Karpas-422 (cell line): ENCODE measurements at regions not wholly inside any gene's neighbourhood (a gene's known extent, or its start where the extent isn't known, plus 50 kb on each side); places are given as distances from the start of the nearest gene placed in this dataset.

Experiments
- DNase-seq: peaks from one replicate; pipeline ENCODE4 v3.0.0-alpha.2; 2015
- H2AFZ ChIP-seq: fragments of 200-600 bp; sonication (generic); 2 replicates; pipeline ENCODE4 v1.6.1; 2014; ENCODE audit warnings: antibody characterized with exemption, low read length, mixed read lengths
- H3K27ac ChIP-seq: fragments of 200-600 bp; sonication (generic); 2 replicates; pipeline ENCODE4 v1.5.1; 2014; ENCODE audit warnings: mild to moderate bottlenecking, low read length, moderate library complexity
- H3K27me3 ChIP-seq: fragments of 200-600 bp; sonication (generic); 2 replicates; pipeline ENCODE4 v1.6.1; 2014; ENCODE audit warnings: low read length, mixed read lengths
- H3K36me3 ChIP-seq: fragments of 200-600 bp; sonication (generic); 2 replicates; pipeline ENCODE4 v1.6.1; 2014; ENCODE audit warnings: low read length, mixed read lengths; ENCODE audit not compliant: insufficient read depth
- H3K4me1 ChIP-seq: fragments of 200-600 bp; sonication (generic); 2 replicates; pipeline ENCODE4 v1.6.1; 2014; ENCODE audit warnings: mild to moderate bottlenecking, low read length, mixed read lengths
- H3K4me2 ChIP-seq: fragments of 200-600 bp; sonication (generic); 2 replicates; pipeline ENCODE4 v1.6.1; 2014; ENCODE audit warnings: low read length, low read depth, mild to moderate bottlenecking; ENCODE audit not compliant: poor library complexity, severe bottlenecking
- H3K4me3 ChIP-seq: fragments of 200-600 bp; sonication (generic); 2 replicates; pipeline ENCODE4 v1.5.1; 2014; ENCODE audit warnings: mild to moderate bottlenecking, antibody characterized with exemption, low read length, mixed read lengths
- H3K79me2 ChIP-seq: fragments of 200-600 bp; sonication (generic); 2 replicates; pipeline ENCODE4 v1.6.1; 2014; ENCODE audit warnings: mild to moderate bottlenecking, low read length, mixed read lengths
- H3K9ac ChIP-seq: fragments of 200-600 bp; sonication (generic); 2 replicates; pipeline ENCODE4 v1.6.0; 2014; ENCODE audit warnings: low read length
- H3K9me2 ChIP-seq: fragments of 200-600 bp; sonication (generic), shearing (Covaris generic); replicated peaks from 2 replicates; pipeline ENCODE4 v1.6.0; 2014; ENCODE audit warnings: mild to moderate bottlenecking, low read length, moderate library complexity; ENCODE audit not compliant: insufficient read depth
- H3K9me3 ChIP-seq: fragments of 300-700, 200-600 bp; sonication (generic); 2 replicates; pipeline ENCODE4 v1.6.1; 2014; ENCODE audit warnings: low read length, mixed read lengths
- H4K20me1 ChIP-seq: fragments of 200-600 bp; sonication (generic); 2 replicates; pipeline ENCODE4 v1.6.1; 2014; ENCODE audit warnings: mild to moderate bottlenecking, antibody characterized with exemption, low read length, low read depth; ENCODE audit not compliant: insufficient read depth

GRCh38 chr6:170209354-170210025 is 81.4 kb downstream of the DLL1 start:
- H2AFZ ChIP-seq = no peak overlapping the region
- H3K9ac ChIP-seq = no peak overlapping the region
- no peak overlapping the region for H3K4me2 ChIP-seq
- no peaks in the 10 kb centered on the region for H3K9me3 ChIP-seq
- no peak overlapping the region for H3K27ac ChIP-seq
- no peaks in the 10 kb centered on the region for H3K27me3 ChIP-seq
- H4K20me1 ChIP-seq = no peaks in the 10 kb centered on the region
- DNase-seq = no peak
- no peaks in the 10 kb centered on the region for H3K9me2 ChIP-seq
- no peak overlapping the region for H3K4me3 ChIP-seq
- H3K36me3 ChIP-seq = no peaks in the 10 kb centered on the region
- no peaks in the 10 kb centered on the region for H3K4me1 ChIP-seq
- no peaks in the 10 kb centered on the region for H3K79me2 ChIP-seq

- no peak overlapping the region for H3K4me3 ChIP-seq
- H3K4me2 ChIP-seq = no peak overlapping the region
- no peaks in the 10 kb centered on the region for H3K27me3 ChIP-seq
- H3K36me3 ChIP-seq = no peaks in the 10 kb centered on the region
- no peaks in the 10 kb centered on the region for H4K20me1 ChIP-seq
- no peaks in the 10 kb centered on the region for H3K9me3 ChIP-seq
- H3K4me1 ChIP-seq = no peaks in the 10 kb centered on the region
- DNase-seq = no peak
- no peak overlapping the region for H3K9ac ChIP-seq
- no peak overlapping the region for H3K27ac ChIP-seq
- H3K79me2 ChIP-seq = no peaks in the 10 kb centered on the region
- H3K9me2 ChIP-seq = no peaks in the 10 kb centered on the region
- no peak overlapping the region for H2AFZ ChIP-seq
Observed at GRCh38 chr6:170208651-170209353, 82.1 kb downstream of the DLL1 start.

GRCh38 chr6:170208182-170208601 is 82.7 kb downstream of the DLL1 start:
- H3K79me2 ChIP-seq = no peaks in the 10 kb centered on the region
- H3K4me1 ChIP-seq = no peaks in the 10 kb centered on the region
- DNase-seq = no peak
- H3K9me3 ChIP-seq = no peaks in the 10 kb centered on the region
- H3K36me3 ChIP-seq = no peaks in the 10 kb centered on the region
- H3K4me2 ChIP-seq = no peak overlapping the region
- H3K27ac ChIP-seq = no peak overlapping the region
- H3K9me2 ChIP-seq = no peaks in the 10 kb centered on the region
- H3K9ac ChIP-seq = no peak overlapping the region
- no peak overlapping the region for H3K4me3 ChIP-seq
- no peaks in the 10 kb centered on the region for H3K27me3 ChIP-seq
- no peak overlapping the region for H2AFZ ChIP-seq
- no peaks in the 10 kb centered on the region for H4K20me1 ChIP-seq

DNA sequence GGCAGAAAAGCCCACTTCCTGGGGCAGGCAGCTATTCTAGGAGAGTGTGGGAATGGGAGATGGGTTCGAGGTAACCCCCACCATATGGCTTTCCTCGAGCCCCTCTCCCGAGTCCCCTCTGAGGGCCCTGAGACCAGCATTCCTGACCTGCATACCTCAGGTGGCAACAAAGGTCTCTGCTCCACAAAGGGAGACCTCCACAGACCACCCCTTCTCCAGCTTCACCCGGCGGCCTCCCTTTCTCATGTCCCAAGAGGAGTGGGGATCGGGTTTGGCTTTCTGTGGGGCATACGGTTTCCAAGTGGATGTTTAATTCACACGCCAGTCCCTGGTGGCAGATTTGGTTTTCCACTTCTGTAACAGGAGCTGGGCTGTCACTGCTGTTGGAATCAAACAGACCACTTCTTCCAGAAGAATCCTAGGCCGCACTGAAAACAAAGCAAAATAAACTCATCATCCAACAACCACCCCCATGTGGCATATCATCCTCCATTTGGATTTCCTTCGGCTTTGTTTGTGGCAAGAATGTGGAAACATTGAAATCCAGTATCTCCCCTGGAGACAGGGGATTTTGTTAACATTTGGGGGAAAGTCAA is 83.2 kb downstream of the DLL1 start:
- H3K36me3 ChIP-seq = no peaks in the 10 kb centered on the region
- H3K4me1 ChIP-seq = no peaks in the 10 kb centered on the region
- no peak for DNase-seq
- no peak overlapping the region for H3K9ac ChIP-seq
- no peaks in the 10 kb centered on the region for H4K20me1 ChIP-seq
- H3K4me3 ChIP-seq = no peak overlapping the region
- H2AFZ ChIP-seq = no peak overlapping the region
- H3K27me3 ChIP-seq = no peaks in the 10 kb centered on the region
- H3K79me2 ChIP-seq = no peaks in the 10 kb centered on the region
- H3K4me2 ChIP-seq = no peak overlapping the region
- H3K27ac ChIP-seq = no peak overlapping the region
- H3K9me3 ChIP-seq = no peaks in the 10 kb centered on the region
- H3K9me2 ChIP-seq = no peaks in the 10 kb centered on the region

GRCh38 chr6:170206851-170207431 is 83.9 kb downstream of the DLL1 start:
- no peak overlapping the region for H2AFZ ChIP-seq
- H3K27ac ChIP-seq = no peak overlapping the region

DNA sequence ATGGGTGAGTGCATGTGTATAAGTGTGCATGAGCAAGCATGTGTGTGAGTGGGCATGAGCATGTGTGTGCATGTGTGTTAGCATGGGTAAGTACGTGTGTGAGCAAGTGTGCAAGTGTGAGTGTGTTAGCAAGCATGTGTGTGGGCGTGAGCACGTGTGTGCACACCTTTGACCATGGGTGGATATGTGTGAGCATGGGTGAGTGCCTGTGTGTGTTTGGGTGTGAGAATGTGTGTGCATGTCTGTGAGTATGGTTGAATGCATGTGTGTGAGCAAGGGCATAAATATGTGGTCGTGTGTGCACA is 84.6 kb downstream of the DLL1 start:
- no peak overlapping the region for H3K27ac ChIP-seq
- no peak overlapping the region for H3K9ac ChIP-seq
- H3K4me2 ChIP-seq = no peak overlapping the region
- DNase-seq = no peak
- no peaks in the 10 kb centered on the region for H4K20me1 ChIP-seq
- no peak overlapping the region for H2AFZ ChIP-seq
- no peaks in the 10 kb centered on the region for H3K9me2 ChIP-seq
- H3K36me3 ChIP-seq = no peaks in the 10 kb centered on the region
- no peaks in the 10 kb centered on the region for H3K4me1 ChIP-seq
- no peaks in the 10 kb centered on the region for H3K79me2 ChIP-seq
- H3K9me3 ChIP-seq = no peaks in the 10 kb centered on the region
- no peak overlapping the region for H3K4me3 ChIP-seq
- H3K27me3 ChIP-seq = no peaks in the 10 kb centered on the region

More at GRCh38 chr6:170206851-170207431, 83.9 kb downstream of the DLL1 start:
- Histone ChIP-seq H3K9me2 (no peaks in the 10 kb centered on the region), H4K20me1 (no peaks in the 10 kb centered on the region), H3K9me3 (no peaks in the 10 kb centered on the region), H3K4me1 (no peaks in the 10 kb centered on the region), H3K9ac (no peak overlapping the region), H3K4me2 (no peak overlapping the region), H3K4me3 (no peak overlapping the region), H3K27me3 (no peaks in the 10 kb centered on the region), H3K36me3 (no peaks in the 10 kb centered on the region), H3K79me2 (no peaks in the 10 kb centered on the region)
- no peak for DNase-seq

- Histone ChIP-seq H3K4me1 (no peaks in the 10 kb centered on the region), H3K79me2 (no peaks in the 10 kb centered on the region), H3K4me2 (no peak overlapping the region), H2AFZ (no peak overlapping the region), H3K9ac (no peak overlapping the region), H3K9me3 (no peaks in the 10 kb centered on the region), H4K20me1 (no peaks in the 10 kb centered on the region), H3K9me2 (no peaks in the 10 kb centered on the region), H3K36me3 (no peaks in the 10 kb centered on the region), H3K27me3 (no peaks in the 10 kb centered on the region), H3K4me3 (no peak overlapping the region), H3K27ac (no peak overlapping the region)
- DNase-seq = no peak
Observed at GRCh38 chr6:170205534-170206316, 85.2 kb downstream of the DLL1 start.

DNA sequence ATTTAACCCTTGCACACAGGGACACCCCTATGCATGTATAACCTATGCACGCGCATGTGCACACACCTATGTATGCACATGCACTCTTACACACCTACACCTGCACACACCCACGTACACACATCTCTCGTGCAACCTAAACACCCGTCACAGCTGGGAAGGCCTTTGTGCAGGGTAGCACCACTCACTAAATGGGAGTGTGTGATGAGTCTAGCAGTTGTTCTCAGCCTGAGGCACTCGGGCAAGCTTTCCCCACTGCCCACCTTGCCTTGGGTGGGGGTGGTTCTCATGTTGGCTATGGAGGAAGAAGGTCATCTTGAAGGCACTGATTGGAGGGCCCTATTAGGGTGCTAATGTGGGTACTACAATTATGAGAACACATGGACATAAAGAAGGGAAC is 85.8 kb downstream of the DLL1 start:
- H3K9me3 ChIP-seq = no peaks in the 10 kb centered on the region
- no peak overlapping the region for H3K4me3 ChIP-seq
- H3K9ac ChIP-seq = no peak overlapping the region
- H2AFZ ChIP-seq = no peak overlapping the region
- H3K79me2 ChIP-seq = no peaks in the 10 kb centered on the region
- no peak overlapping the region for H3K27ac ChIP-seq
- H3K27me3 ChIP-seq = no peaks in the 10 kb centered on the region
- H4K20me1 ChIP-seq = no peaks in the 10 kb centered on the region
- H3K4me1 ChIP-seq = no peaks in the 10 kb centered on the region
- no peaks in the 10 kb centered on the region for H3K36me3 ChIP-seq
- DNase-seq = no peak
- H3K9me2 ChIP-seq = no peaks in the 10 kb centered on the region
- no peak overlapping the region for H3K4me2 ChIP-seq
